ENCODE measurements at regions not wholly inside any gene's neighbourhood (a gene's known extent, or its start where the extent isn't known, plus 50 kb on each side); places are given as distances from the start of the nearest gene placed in this dataset.
A peak's percentile ranks its signal among the peaks of the same experiment; 100 is the strongest.

GRCh38 chr15:98311566-98312188 is 336.7 kb upstream of the IGF1R start:
- TF ChIP-seq POLR2A (IDR thresholded peaks at IDR 0.05) (no peak), CTCF (IDR thresholded peaks at IDR 0.05) (peak; percentile 37 to 89 (median 75))
